T-helper 1 cell treated with Interleukin-12 subunit alpha and Interleukin-12 subunit beta and Interleukin-4 antibody, amounts not matched to agents 30 ng/mL and 1 ng/mL, for 36 hours (primary cell): ENCODE measurements at regions not wholly inside any gene's neighbourhood (a gene's known extent, or its start where the extent isn't known, plus 50 kb on each side); places are given as distances from the start of the nearest gene placed in this dataset.
"Not testable (repeated sequence)": the region's sequence is repeated elsewhere in the genome, so short reads cannot be mapped to it uniquely, and the experiment has no call there.

Source experiments
- intact Hi-C: fragments of 100-400 bp; cut with micrococcal nuclease; formaldehyde crosslinking; loops from one replicate; pipeline ENCODE4 v1.15.1; 2024

- intact Hi-C loops, result no loop called here
Measured at GRCh38 chrX:110511238-110511637, 152.6 kb downstream of the RTL9 start.

DNA sequence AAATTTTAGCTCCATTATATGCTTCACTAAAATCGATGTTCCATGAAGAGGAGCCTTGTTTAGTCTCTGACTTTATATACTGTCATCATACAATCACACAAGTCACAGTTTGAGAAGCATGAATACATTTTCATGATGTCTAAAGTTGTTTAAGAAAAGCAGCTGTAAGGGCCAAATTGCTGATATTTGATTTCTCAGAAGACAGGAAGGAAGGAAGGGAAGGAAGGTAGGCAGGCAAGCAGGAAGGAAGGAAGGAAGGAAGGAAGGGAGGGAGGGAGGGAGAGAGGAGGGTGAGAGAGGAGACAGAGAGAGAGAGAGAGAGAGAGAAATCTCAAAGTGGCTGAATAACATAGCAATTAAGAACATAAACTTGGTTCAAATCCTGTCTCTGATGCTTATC, 153.7 kb downstream of the RTL9 start:
- intact Hi-C loops, result no loop called here

DNA sequence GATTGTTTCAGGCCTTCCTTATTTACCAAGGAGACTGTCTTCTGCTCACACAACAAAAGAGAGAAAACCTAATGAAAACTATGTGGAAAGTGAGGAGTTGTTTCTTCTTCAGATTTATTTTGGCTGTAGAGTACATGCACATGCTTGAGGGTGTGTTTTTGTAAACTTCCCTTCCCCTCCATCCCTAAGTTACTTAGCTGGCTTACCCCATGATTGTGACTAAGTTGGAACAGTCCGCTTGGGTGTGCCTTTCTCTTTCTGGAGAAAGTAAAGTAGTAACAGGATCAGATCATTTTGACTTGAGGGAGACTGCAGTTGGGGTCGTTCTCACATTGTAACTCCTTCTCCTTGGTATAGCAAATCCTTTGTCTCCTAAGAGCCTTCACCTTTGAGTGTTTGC, 155.9 kb downstream of the RTL9 start:
- intact Hi-C loops, result no loop called here

DNA sequence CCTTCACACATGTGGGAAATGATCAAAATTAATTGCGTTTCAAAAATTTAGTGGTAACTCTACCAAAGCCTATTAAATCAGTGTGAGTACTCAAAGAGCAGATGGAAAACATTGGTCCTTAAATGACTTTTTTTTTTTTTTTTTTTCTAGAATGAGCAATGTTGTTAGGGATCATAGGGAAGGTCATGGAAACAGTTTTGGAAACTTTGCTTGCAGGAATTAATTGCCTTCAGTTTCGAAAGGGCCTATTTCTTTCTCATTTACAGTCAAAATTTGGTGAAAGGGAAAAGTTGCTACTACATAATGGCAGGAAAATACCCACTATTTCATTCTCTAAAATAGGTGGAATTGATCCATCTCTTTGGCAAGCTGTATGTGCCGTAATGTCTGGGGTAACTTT, 160.9 kb downstream of the RTL9 start:
- intact Hi-C loops, result no loop called here

DNA sequence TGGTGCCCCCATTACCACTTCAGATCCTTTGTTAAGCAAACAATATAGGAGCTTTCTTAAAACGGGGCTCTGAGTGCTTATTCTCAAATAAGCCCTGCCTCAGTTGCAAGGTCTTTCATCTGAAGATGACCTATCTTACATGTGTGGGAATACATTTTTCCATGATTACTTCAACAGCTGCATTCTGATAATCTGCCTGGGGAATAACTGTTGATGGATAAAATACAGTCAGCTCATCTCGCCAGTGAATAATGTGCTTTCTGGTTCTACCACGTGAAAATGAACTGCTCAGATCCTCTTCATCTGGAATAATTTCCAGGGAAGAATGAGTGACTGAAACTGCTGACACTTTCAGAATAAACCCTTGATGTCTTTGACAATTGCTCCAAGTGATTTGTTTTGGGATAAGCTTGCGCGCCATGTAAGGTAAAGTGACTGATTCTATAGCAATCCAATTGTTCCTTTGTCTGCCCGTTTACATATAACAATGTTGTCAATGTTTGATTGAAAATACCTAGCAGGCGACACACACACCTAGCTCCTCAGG, 161.3 kb downstream of the RTL9 start:
- intact Hi-C loops, result no loop called here

DNA sequence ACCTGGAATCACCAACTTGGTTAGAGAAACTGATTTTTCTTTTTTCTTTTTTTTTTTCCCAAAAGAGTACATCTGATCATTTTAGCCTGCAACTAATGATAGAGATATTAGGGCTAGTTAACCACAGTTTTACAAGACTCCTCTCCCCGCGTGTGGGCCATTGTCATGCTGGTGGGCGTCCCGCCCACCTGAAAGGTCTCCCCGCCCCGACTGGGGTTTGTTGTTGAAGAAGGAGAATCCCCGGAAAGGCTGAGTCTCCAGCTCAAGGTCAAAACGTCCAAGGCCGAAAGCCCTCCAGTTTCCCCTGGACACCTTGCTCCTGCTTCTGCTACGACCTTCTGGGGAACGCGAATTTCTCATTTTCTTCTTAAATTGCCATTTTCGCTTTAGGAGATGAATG, 162.0 kb downstream of the RTL9 start:
- intact Hi-C loops, result not testable (repeated sequence)

DNA sequence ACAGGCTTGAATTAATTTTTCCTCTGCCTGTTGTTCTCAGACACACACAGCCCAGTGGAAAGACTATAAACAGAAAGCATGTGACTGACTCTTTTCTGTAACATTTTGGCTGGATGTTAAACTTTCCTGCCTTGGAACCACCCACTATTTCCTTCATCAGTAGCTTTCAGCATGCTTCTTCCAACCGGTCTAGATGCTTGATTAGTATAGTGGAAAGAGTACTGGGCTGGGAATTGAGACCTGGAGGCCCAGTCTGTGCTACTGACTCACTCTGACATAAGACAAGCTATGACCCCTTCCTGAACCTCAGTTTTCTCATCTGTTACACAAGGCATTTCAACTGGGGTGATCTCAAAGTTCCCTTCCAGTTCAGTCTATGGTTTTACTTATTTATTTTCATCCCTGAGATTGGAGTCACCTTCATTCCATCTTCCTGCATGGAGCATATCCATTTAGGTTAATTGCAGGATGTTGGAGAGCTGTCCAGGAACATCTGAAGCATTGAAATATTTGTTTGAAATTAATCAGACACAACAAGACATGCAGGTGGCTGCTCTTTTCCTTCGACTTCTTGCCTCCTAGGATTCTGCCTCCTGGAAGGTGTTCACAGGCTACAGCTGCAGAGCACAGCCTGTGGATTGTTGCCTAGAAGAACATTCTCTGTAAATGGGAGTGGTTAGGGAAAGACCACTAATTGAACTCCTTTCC, 173.4 kb downstream of the RTL9 start:
- intact Hi-C loops, result no loop called here

- intact Hi-C loops, result no loop called here
Measured at GRCh38 chrX:110532581-110532931, 173.9 kb downstream of the RTL9 start.

DNA sequence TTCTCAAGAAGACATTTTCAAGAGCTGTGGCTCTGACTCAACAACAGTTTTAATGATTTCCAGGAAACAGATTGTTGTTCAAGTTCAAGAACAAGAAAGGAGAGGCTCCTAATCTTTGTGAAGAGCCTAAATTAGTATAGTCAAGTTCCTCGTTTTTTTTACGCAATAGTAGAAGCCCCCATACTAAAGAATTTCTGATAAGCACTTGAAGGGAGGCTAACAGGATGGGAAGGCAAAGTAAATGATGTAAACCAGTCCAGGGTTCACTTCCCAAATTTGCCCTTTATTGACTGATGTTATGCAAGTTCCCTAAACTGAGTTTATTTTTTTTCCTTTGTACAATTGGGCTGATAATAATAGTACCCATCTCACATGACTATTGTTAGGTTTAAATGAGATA, 178.2 kb downstream of the RTL9 start:
- intact Hi-C loops, result no loop called here

- intact Hi-C loops, result no loop called here
Measured at GRCh38 chrX:110541266-110541665, 182.6 kb downstream of the RTL9 start.

DNA sequence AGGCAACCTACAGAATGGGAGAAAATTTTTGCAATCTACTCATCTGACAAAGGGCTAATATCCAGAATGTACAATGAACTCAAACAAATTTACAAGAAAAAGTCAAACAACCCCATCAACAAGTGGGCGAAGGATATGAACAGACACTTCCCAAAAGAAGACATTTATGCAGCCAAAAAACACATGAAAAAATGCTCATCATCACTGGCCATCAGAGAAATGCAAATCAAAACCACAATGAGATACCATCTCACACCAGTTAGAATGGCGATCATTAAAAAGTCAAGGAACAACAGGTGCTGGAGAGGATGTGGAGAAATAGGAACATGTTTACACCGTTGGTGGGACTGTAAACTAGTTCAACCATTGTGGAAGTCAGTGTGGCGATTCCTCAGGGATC, 192.2 kb downstream of the RTL9 start:
- intact Hi-C loops, result not testable (repeated sequence)

DNA sequence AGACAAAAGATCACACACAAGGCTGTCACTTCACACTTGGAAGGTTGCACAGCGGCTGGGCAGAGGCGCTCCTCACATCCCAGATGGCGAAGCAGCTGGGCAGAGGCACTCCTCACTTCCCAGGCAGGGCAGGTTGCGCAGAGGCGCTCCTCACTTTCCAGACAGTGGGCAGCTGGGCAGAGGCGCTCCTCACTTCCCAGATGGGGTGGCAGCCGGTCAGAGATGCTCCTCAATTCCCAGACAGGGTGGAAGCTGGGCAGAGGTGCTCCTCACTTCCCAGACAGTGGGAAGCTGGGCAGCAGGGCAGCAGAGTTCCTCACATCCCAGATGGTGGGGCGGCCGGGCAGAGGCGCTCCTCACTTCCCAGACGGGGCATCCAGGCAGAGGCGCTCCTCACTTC, 199.2 kb downstream of the RTL9 start:
- intact Hi-C loops, result no loop called here

DNA sequence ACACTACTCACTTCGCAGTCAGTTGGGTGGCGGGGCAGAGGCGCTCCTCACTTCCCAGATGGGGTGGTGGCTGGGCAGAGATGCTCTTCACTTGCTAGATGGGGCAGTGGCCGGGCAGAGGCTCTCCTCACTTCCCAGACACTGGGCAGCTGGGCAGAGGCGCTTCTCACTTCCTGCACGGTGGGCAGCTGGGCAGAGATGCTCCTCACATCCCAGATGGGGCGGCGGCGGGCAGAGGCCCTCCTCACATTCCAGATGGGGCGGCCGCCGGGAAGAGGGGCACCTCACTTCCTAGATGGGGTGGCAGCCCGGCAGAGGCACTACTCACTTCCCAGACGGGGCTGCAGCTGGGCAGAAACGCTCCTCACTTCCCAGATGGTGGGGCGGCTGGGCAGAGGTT, 199.8 kb downstream of the RTL9 start:
- intact Hi-C loops, result no loop called here

- intact Hi-C loops, result no loop called here
Measured at GRCh38 chrX:110561034-110561433, 202.4 kb downstream of the RTL9 start.

DNA sequence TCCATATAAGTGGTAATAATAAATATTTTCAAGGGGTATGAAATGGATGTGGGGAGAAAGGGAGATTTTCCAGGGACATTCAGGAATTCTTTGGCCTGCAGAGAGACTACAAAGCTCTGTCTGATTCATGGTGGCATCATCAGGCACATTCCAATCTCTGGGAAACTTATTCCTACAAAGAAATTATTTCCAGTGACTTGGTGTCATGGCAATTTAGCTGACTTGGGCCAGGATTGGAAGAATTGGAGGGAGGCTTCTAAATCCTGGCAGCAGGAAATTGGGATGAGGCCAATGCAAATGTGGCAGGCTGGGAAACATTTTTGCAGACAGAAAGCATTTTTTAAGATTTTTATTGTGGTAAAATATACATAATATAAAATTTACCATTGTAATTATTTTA, 204.6 kb downstream of the RTL9 start:
- intact Hi-C loops, result no loop called here

DNA sequence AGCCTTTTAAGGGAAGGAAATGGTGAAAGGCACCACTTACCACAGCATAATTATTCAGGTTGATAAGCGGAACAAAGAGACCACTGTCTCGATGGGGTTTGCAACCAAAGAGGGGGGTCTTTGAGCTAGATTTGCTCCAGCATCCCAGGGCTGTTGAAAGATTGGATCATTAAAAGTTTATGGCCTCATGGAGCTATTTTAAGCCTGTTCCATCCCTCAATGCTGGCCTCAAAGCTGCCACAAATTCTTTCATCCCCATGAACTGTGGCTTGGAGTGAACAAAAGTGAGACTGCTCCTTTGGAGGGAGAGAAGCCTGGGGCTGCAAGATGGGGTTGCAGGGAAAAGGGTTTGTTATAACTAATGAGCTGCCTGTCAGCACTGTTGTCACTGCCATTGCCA, 209.8 kb downstream of the RTL9 start:
- intact Hi-C loops, result no loop called here

DNA sequence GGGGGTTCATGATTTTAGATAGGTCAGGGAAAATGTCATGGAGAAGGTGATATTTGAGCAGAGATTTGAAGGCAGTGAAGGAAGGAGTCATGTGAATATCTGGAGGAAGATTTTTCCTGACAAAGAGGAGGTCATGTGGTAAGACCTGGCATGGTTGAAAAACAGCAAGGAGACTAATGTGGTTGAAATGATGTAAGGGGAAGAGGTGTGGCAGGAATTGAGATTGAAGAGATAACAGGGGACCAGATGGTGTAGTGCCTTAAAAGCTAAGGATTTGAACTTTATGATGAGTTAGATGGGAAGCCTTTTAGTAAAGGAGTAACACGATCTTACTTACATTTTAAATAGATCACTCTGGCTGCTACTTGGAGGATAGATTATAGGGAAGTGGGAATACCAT, 210.9 kb downstream of the RTL9 start:
- intact Hi-C loops, result no loop called here

GRCh38 chrX:110578270-110578669, 217.3 kb downstream of the CHRDL1 start:
- intact Hi-C loops, result no loop called here

GRCh38 chrX:110584083-110584482, 211.5 kb downstream of the CHRDL1 start:
- intact Hi-C loops, result no loop called here

- intact Hi-C loops, result no loop called here
Measured at GRCh38 chrX:110588164-110588563, 207.5 kb downstream of the CHRDL1 start.

GRCh38 chrX:110588853-110589252, 206.8 kb downstream of the CHRDL1 start:
- intact Hi-C loops, result no loop called here

DNA sequence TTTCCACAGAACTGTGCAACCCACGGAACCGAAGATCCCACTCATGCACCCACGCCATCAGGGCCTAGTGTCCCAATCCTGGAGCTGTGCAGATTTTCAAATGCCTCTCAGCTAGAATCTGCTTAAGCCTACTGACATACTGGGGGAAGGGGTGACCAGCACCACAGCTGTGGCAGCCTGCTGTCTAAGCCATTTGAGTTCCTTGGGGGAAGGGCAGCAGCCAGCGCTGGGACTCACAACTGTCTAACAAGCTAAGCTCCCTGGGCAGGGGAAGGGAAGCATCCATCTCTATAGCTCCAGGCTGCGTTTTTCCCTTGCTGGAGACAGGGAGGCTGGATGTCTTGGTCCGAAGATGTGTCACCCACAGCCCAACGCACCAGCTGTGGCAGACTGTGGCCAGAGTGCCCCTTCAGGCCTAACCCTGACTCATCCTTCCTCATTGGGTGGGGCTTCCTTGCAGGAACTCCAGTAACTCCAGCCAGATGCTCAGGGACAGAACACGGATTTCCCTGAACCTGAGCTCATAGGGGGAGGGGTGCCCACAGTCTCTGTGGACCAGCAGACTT, 194.8 kb downstream of the CHRDL1 start:
- intact Hi-C loops, result no loop called here

DNA sequence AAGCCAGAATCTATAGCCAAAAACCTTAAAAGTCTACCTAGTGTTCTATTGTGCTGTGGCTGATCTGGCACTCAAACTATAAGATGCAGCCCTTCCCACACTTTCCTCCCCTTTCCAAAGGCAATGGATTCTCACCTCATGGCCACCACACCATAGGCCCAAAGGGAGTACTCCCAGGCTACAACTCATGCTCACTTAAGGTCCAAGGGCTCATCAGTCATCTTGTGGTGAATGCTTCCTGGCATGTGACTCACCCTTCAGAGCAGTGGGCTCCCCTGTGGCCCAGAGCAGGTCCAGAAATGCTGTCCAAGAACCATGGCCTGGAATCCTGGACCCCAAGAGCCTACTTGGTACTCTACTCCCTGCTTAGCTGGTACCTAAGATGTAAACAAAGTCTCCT, 181.0 kb downstream of the CHRDL1 start:
- intact Hi-C loops, result no loop called here
